GM12878 (cell line): ENCODE measurements at regions not wholly inside any gene's neighbourhood (a gene's known extent, or its start where the extent isn't known, plus 50 kb on each side); places are given as distances from the start of the nearest gene placed in this dataset.

ENCODE experiments used
- ATAC-seq: fragments of 200-7000 bp; cut with Tn5 transposase; 3 replicates; pipeline ENCODE4 v1.9.1; 2020; ENCODE audit warnings: mild to moderate bottlenecking, moderate library complexity
- BruUV-seq: library from RNA; stranded (reverse); fragments of 400-500 nt; replicated peaks from 2 replicates; lab custom pipeline; 2021; lab: Mats Ljungman, UMichigan
- CTCF ChIA-PET: fragments of 300-600 bp; sonication (Branson Sonifier 250); formaldehyde crosslinking; extraction: SDS; loops from one replicate; lab custom pipeline; 2021; ENCODE audit warnings: inconsistent platforms; lab: Yijun Ruan, JAX
- POLR2A ChIA-PET: fragments of 350-600 bp; formaldehyde crosslinking; extraction: SDS; loops from one replicate; lab custom pipeline; 2021; ENCODE audit warnings: inconsistent platforms; lab: Charles Lee
- RAD21 ChIA-PET: fragments of 300-600 bp; sonication (Branson Sonifier 250); formaldehyde crosslinking; loops from one replicate; lab custom pipeline; 2023; ENCODE audit warnings: antibody characterized with exemption; ENCODE audit not compliant: unreplicated experiment; lab: Charles Lee
- SMC1A ChIA-PET: fragments of 300-600 bp; sonication (Branson Sonifier 250); formaldehyde crosslinking; loops from one replicate; lab custom pipeline; 2023; ENCODE audit not compliant: unreplicated experiment, uncharacterized antibody; lab: Charles Lee
- DNase-seq: peaks from one replicate; pipeline ENCODE4 v3.0.0-alpha.2; 2011; ENCODE audit warnings: low read depth, low spot score
- FAIRE-seq: peaks from 3 replicates; lab custom pipeline; 2011; peaks lifted over from hg19 to GRCh38; lab: Jason Lieb, UNC
- H2AFZ ChIP-seq: 2 replicates; pipeline ENCODE4 v1.6.0; 2011; ENCODE audit warnings: low read depth, low read length, control low read depth; ENCODE audit not compliant: control insufficient read depth
- H3K27ac ChIP-seq: 2 replicates; pipeline ENCODE4 v1.5.1; 2011; ENCODE audit warnings: control low read depth; ENCODE audit not compliant: control insufficient read depth, insufficient read depth
- H3K27me3 ChIP-seq, 2 experiments: replicated peaks in 1 of 2; 2 replicates each; pipeline versions ENCODE4 v1.6.0 to v1.6.1; 2011; ENCODE audit warnings: low read length in 1 of 2; ENCODE audit not compliant: control insufficient read depth in 2 of 2, insufficient read depth in 2 of 2
- H3K36me3 ChIP-seq, 2 experiments: 2 replicates each; pipeline ENCODE4 v1.5.1; 2011; ENCODE audit warnings: low read length in 1 of 2; ENCODE audit not compliant: control insufficient read depth in 2 of 2, insufficient read depth in 2 of 2
- H3K4me1 ChIP-seq: 2 replicates; pipeline ENCODE4 v1.6.1; 2011; ENCODE audit warnings: mild to moderate bottlenecking, low read length, moderate library complexity, mixed read lengths; ENCODE audit not compliant: control insufficient read depth, insufficient read depth
- H3K4me2 ChIP-seq: 2 replicates; pipeline ENCODE4 v1.6.0; 2011; ENCODE audit warnings: control low read depth; ENCODE audit not compliant: control insufficient read depth, insufficient read depth
- H3K4me3 ChIP-seq: fragments of 200-600 bp; sonication (generic); 2 replicates; pipeline ENCODE4 v1.5.1; 2016
- H3K79me2 ChIP-seq: 2 replicates; pipeline ENCODE4 v1.6.0; 2011; ENCODE audit warnings: low read length; ENCODE audit not compliant: control insufficient read depth, insufficient read depth
- H3K9ac ChIP-seq: 2 replicates; pipeline ENCODE4 v1.8.0; 2011; ENCODE audit warnings: low read length, control low read depth, mixed read lengths; ENCODE audit not compliant: control insufficient read depth, insufficient read depth
- H3K9me3 ChIP-seq: replicated peaks from 3 replicates; pipeline ENCODE4 v1.5.1; 2011; ENCODE audit warnings: mild to moderate bottlenecking, low read length; ENCODE audit not compliant: control insufficient read depth, insufficient read depth
- H4K20me1 ChIP-seq: 2 replicates; pipeline ENCODE4 v1.6.0; 2011; ENCODE audit not compliant: control insufficient read depth, insufficient read depth
- EZH2 ChIP-seq: IDR thresholded peaks from 2 replicates; pipeline ENCODE4 v1.6.1; 2012; ENCODE audit warnings: low read depth, mild to moderate bottlenecking, control low read depth, inconsistent platforms, low read length, borderline replicate concordance; ENCODE audit not compliant: control insufficient read depth
- HDGF ChIP-seq: fragments of 450-650 bp; IDR thresholded peaks from 2 replicates; pipeline ENCODE4 v1.6.1; 2016; ENCODE audit warnings: antibody characterized with exemption
- JUNB ChIP-seq: IDR thresholded peaks from 2 replicates; pipeline ENCODE4 v1.6.1; 2016; ENCODE audit warnings: antibody characterized with exemption, mild to moderate bottlenecking
- MLLT1 ChIP-seq: fragments of 450-650 bp; IDR thresholded peaks from 2 replicates; pipeline ENCODE4 v1.6.1; 2016; ENCODE audit warnings: mild to moderate bottlenecking
- POLR2A ChIP-seq: IDR thresholded peaks from 2 replicates; pipeline ENCODE4 v1.6.1; 2011; ENCODE audit warnings: low read depth, mild to moderate bottlenecking, low read length
- SUZ12 ChIP-seq: fragments of 200-600 bp; sonication (generic); IDR thresholded peaks from one replicate; pipeline ENCODE4 v1.6.1; 2018; ENCODE audit warnings: antibody characterized with exemption, mild to moderate bottlenecking; ENCODE audit not compliant: unreplicated experiment
- USF1 ChIP-seq: IDR thresholded peaks from 2 replicates; pipeline ENCODE4 v1.6.1; 2011; ENCODE audit warnings: borderline replicate concordance, low read depth, mild to moderate bottlenecking, moderate library complexity, mixed read lengths, low read length; ENCODE audit not compliant: insufficient read depth; ENCODE audit errors: extremely low read length
- ZBTB33 ChIP-seq: fragments of 450-650 bp; IDR thresholded peaks from 2 replicates; pipeline ENCODE4 v1.6.1; 2017; ENCODE audit warnings: mild to moderate bottlenecking
- ZNF384 ChIP-seq: IDR thresholded peaks from 2 replicates; pipeline ENCODE4 v1.6.1; 2012; ENCODE audit warnings: low read depth, mild to moderate bottlenecking, low read length, improper control_type of control experiment, borderline replicate concordance
- ZSCAN29 ChIP-seq: fragments of 450-650 bp; IDR thresholded peaks from 2 replicates; pipeline ENCODE4 v1.6.1; 2017; ENCODE audit warnings: mild to moderate bottlenecking, moderate library complexity
- WGBS: methylation state at CpG from one replicate; pipeline ENCODE4 v1.1.6; 2016; ENCODE audit warnings: low lambda C conversion rate; ENCODE audit not compliant: insufficient replicate concordance, insufficient coverage; ENCODE audit errors: missing lambda C conversion rate; 5-methylcytosine and 5-hydroxymethylcytosine counted together
- in situ Hi-C: fragments of 300-500 bp; cut with MboI; formaldehyde crosslinking; loops from 9 replicates; pipeline ENCODE4 v1.14.3; 2018; ENCODE audit warnings: mixed read lengths
- intact Hi-C: fragments of 100-400 bp; cut with micrococcal nuclease; formaldehyde crosslinking; loops from one replicate; pipeline ENCODE4 v1.14.2; 2022; ENCODE audit not compliant: unreplicated experiment

- H3K4me3 ChIP-seq, result no peak overlapping the region
- H3K4me1 ChIP-seq, result no peaks in the 10 kb centered on the region
- H3K9me3 ChIP-seq, result no peaks in the 10 kb centered on the region
- BruUV-seq, result no TSS peak
- POLR2A ChIA-PET, result no interaction called here
- CTCF ChIA-PET, result no interaction called here
- no peaks in the 10 kb centered on the region for H3K36me3 ChIP-seq
- RAD21 ChIA-PET, result no interaction called here
- in situ Hi-C loops (no loop called here), intact Hi-C loops (no loop called here)
- no peak for TF ChIP-seq POLR2A
- TF ChIP-seq SUZ12, result no peak
- no peak for TF ChIP-seq JUNB
- no peak for TF ChIP-seq ZNF384
- FAIRE-seq (no peak), ATAC-seq (no peak), DNase-seq (no peak)
- no peak overlapping the region for H3K27ac ChIP-seq
- no peak overlapping the region for H2AFZ ChIP-seq
- H4K20me1 ChIP-seq, result no peaks in the 10 kb centered on the region
- SMC1A ChIA-PET, result no interaction called here
- H3K4me2 ChIP-seq, result no peak overlapping the region
- H3K79me2 ChIP-seq, result no peaks in the 10 kb centered on the region
- 11% methylated on average over 6 of the region's 7 CpGs for WGBS
- no peaks in the 10 kb centered on the region for H3K27me3 ChIP-seq
- H3K9ac ChIP-seq, result no peak overlapping the region
These were observed 93.2 kb upstream of the NKX1-1 start for GRCh38 chr4:1499465-1499864.

GRCh38 chr4:1497189-1497801 is 91.1 kb upstream of the NKX1-1 start:
- no peaks in the 10 kb centered on the region for H3K27me3 ChIP-seq
- ATAC-seq, result no peak
- no peaks in the 10 kb centered on the region for H3K4me1 ChIP-seq
- no peak overlapping the region for H2AFZ ChIP-seq
- no peaks in the 10 kb centered on the region; the same call in 2 of the 3 replicates for H3K9me3 ChIP-seq
- no peak overlapping the region for H3K9ac ChIP-seq
- DNase-seq, result no peak
- intact Hi-C loops (no loop called here), in situ Hi-C loops (no loop called here)
- no peak overlapping the region for H3K4me3 ChIP-seq
- ChIA-PET SMC1A (no interaction called here), CTCF (no interaction called here), POLR2A (no interaction called here), RAD21 (no interaction called here)
- no TSS peak for BruUV-seq
- no peak overlapping the region for H3K4me2 ChIP-seq
- no peak for FAIRE-seq
- H3K27ac ChIP-seq, result no peak overlapping the region
- no peaks in the 10 kb centered on the region for H3K36me3 ChIP-seq
- no peaks in the 10 kb centered on the region for H3K79me2 ChIP-seq
- no peaks in the 10 kb centered on the region for H4K20me1 ChIP-seq
- WGBS, result 41% methylated on average over 7 of the region's 7 CpGs
- TF ChIP-seq ZBTB33 (no peak), MLLT1 (no peak), ZSCAN29 (no peak), HDGF (no peak), USF1 (no peak), EZH2 (no peak)
